H1 (cell line): ENCODE measurements at regions not wholly inside any gene's neighbourhood (a gene's known extent, or its start where the extent isn't known, plus 50 kb on each side); places are given as distances from the start of the nearest gene placed in this dataset.

Experiments used
- CTCF ChIA-PET: fragments of 300-600 bp; sonication (Branson Sonifier 250); formaldehyde crosslinking; loops from one replicate; lab custom pipeline; 2021; ENCODE audit not compliant: partially characterized antibody; lab: Charles Lee
- POLR2A ChIA-PET: fragments of 300-600 bp; sonication (Branson Sonifier 250); formaldehyde crosslinking; loops from one replicate; lab custom pipeline; 2021; ENCODE audit warnings: inconsistent platforms; ENCODE audit not compliant: partially characterized antibody; lab: Charles Lee
- DNase-seq, 2 experiments: peaks; one replicate each; pipeline versions ENCODE4 v3.0.0 to v3.0.0-alpha.2; 2010 to 2022; ENCODE audit warnings: low spot score in 2 of 2, low read depth in 1 of 2, mixed read lengths in 1 of 2
- FAIRE-seq: peaks from 2 replicates; lab custom pipeline; 2011; peaks lifted over from hg19 to GRCh38; lab: Jason Lieb, UNC
- H2AFZ ChIP-seq: 2 replicates; pipeline ENCODE4 v1.8.1; 2012; ENCODE audit warnings: low read length, inconsistent platforms
- H2AK5ac ChIP-seq: 2 replicates; pipeline ENCODE4 v1.6.1; 2013; ENCODE audit warnings: low read depth, low read length
- H2BK120ac ChIP-seq: replicated peaks from 2 replicates; pipeline ENCODE3; 2013; ENCODE audit warnings: low read depth, low read length, inconsistent platforms
- H2BK12ac ChIP-seq: 2 replicates; pipeline ENCODE4 v1.6.1; 2013; ENCODE audit warnings: low read depth, low read length
- H2BK15ac ChIP-seq: 2 replicates; pipeline ENCODE4 v1.6.1; 2013; ENCODE audit warnings: low read length
- H2BK20ac ChIP-seq: 2 replicates; pipeline ENCODE4 v1.6.1; 2013; ENCODE audit warnings: low read length
- H2BK5ac ChIP-seq: 2 replicates; pipeline ENCODE4 v1.6.1; 2013; ENCODE audit warnings: low read depth, low read length
- H3K14ac ChIP-seq: 2 replicates; pipeline ENCODE4 v1.6.1; 2013; ENCODE audit warnings: inconsistent platforms; ENCODE audit not compliant: insufficient read length
- H3K18ac ChIP-seq: 2 replicates; pipeline ENCODE4 v1.6.1; 2013; ENCODE audit warnings: low read length; ENCODE audit errors: extremely low read depth
- H3K23ac ChIP-seq: 2 replicates; pipeline ENCODE4 v1.6.1; 2013; ENCODE audit warnings: inconsistent platforms; ENCODE audit not compliant: insufficient read length
- H3K23me2 ChIP-seq: 2 replicates; pipeline ENCODE4 v1.6.1; 2013; ENCODE audit warnings: low read depth, low read length
- H3K27ac ChIP-seq: 2 replicates; pipeline ENCODE4 v1.6.1; 2011; ENCODE audit warnings: low read depth, low read length, inconsistent platforms
- H3K27me3 ChIP-seq, 4 experiments: replicated peaks in 1 of 4; 1 replicate in 1 of 4; 2 replicates in 3 of 4; pipeline versions ENCODE4 v1.6.1 to v1.8.1; 2011 to 2013; ENCODE audit warnings: low read length in 3 of 4, mild to moderate bottlenecking in 3 of 4, inconsistent platforms in 2 of 4, mixed read lengths in 2 of 4, moderate library complexity in 1 of 4; ENCODE audit not compliant: control insufficient read depth in 3 of 4, insufficient read depth in 3 of 4; ENCODE audit errors: extremely low read depth in 1 of 4
- H3K36me3 ChIP-seq, 4 experiments: 2 replicates each; pipeline versions ENCODE4 v1.6.1 to v1.8.1; 2011 to 2013; ENCODE audit warnings: mild to moderate bottlenecking in 4 of 4, low read length in 3 of 4, moderate library complexity in 2 of 4, control low read depth in 1 of 4, inconsistent platforms in 1 of 4; ENCODE audit not compliant: insufficient read depth in 4 of 4, control insufficient read depth in 2 of 4
- H3K4ac ChIP-seq: replicated peaks from 2 replicates; pipeline ENCODE3; 2013; ENCODE audit warnings: low read length, low read depth, mixed read lengths, inconsistent platforms; ENCODE audit not compliant: insufficient read length
- H3K4me1 ChIP-seq, 4 experiments: replicated peaks in 1 of 4; 1 replicate in 1 of 4; 2 replicates in 3 of 4; pipeline versions ENCODE4 v1.6.1 to v1.8.1; 2011 to 2013; ENCODE audit warnings: low read length in 3 of 4, inconsistent platforms in 2 of 4, mixed read lengths in 1 of 4; ENCODE audit not compliant: insufficient read depth in 4 of 4, control insufficient read depth in 3 of 4
- H3K4me2 ChIP-seq, 2 experiments: 2 replicates each; pipeline versions ENCODE4 v1.6.1 to v1.8.1; 2011 to 2013; ENCODE audit warnings: low read depth in 2 of 2, low read length in 2 of 2, control low read depth in 1 of 2, inconsistent platforms in 1 of 2, mild to moderate bottlenecking in 1 of 2; ENCODE audit not compliant: insufficient read depth in 1 of 2
- H3K4me3 ChIP-seq, 4 experiments: fragments of 200-600, 300-600 bp in 1 of 4; sonication (generic), shearing (Covaris generic), sonication (Bioruptor Twin) in 1 of 4; 2 replicates each; pipeline versions ENCODE4 v1.5.1 to v1.8.1; 2011 to 2016; ENCODE audit warnings: low read length in 4 of 4, low read depth in 3 of 4, control low read depth in 2 of 4, inconsistent platforms in 2 of 4, mild to moderate bottlenecking in 2 of 4, mixed read lengths in 1 of 4, moderate library complexity in 1 of 4; ENCODE audit not compliant: insufficient read depth in 2 of 4; ENCODE audit errors: extremely low read depth in 1 of 4
- H3K56ac ChIP-seq: replicated peaks from 2 replicates; pipeline ENCODE3; 2013; ENCODE audit warnings: low read depth, mild to moderate bottlenecking, mixed read lengths, low read length, inconsistent platforms; ENCODE audit not compliant: insufficient read length
- H3K79me1 ChIP-seq: 2 replicates; pipeline ENCODE4 v1.6.1; 2013; ENCODE audit warnings: low read depth, low read length, control low read depth
- H3K79me2 ChIP-seq, 2 experiments: 2 replicates each; pipeline versions ENCODE4 v1.6.1 to v1.8.1; 2012 to 2013; ENCODE audit warnings: low read length in 2 of 2, mild to moderate bottlenecking in 2 of 2, inconsistent platforms in 1 of 2; ENCODE audit not compliant: insufficient read depth in 2 of 2, control insufficient read depth in 1 of 2
- H3K9ac ChIP-seq, 4 experiments: replicated peaks in 1 of 4; 1 replicate in 1 of 4; 2 replicates in 3 of 4; pipeline versions ENCODE4 v1.6.1 to v1.8.1; 2011 to 2013; ENCODE audit warnings: low read depth in 3 of 4, low read length in 3 of 4, control low read depth in 2 of 4, mild to moderate bottlenecking in 2 of 4, moderate library complexity in 2 of 4, inconsistent platforms in 1 of 4; ENCODE audit errors: extremely low read depth in 1 of 4
- H3K9me3 ChIP-seq, 2 experiments: 2 replicates each; pipeline versions ENCODE4 v1.6.1 to v1.8.1; 2012 to 2013; ENCODE audit warnings: mild to moderate bottlenecking in 2 of 2, moderate library complexity in 2 of 2, control low read depth in 1 of 2, inconsistent platforms in 1 of 2, low read depth in 1 of 2, low read length in 1 of 2, mixed read lengths in 1 of 2; ENCODE audit not compliant: insufficient read depth in 2 of 2
- H4K20me1 ChIP-seq, 2 experiments: replicated peaks in 1 of 2; 2 replicates each; pipeline versions ENCODE3 to v1.8.1; 2011 to 2013; ENCODE audit warnings: inconsistent platforms in 2 of 2, low read length in 2 of 2, mild to moderate bottlenecking in 1 of 2; ENCODE audit not compliant: insufficient read depth in 2 of 2, control insufficient read depth in 1 of 2
- H4K5ac ChIP-seq: 2 replicates; pipeline ENCODE4 v1.6.1; 2013; ENCODE audit warnings: low read length, low read depth, mixed read lengths, inconsistent platforms; ENCODE audit not compliant: insufficient read length
- H4K8ac ChIP-seq: 2 replicates; pipeline ENCODE4 v1.8.0; 2013; ENCODE audit warnings: mild to moderate bottlenecking, moderate library complexity, low read length, inconsistent platforms; ENCODE audit not compliant: insufficient read depth; ENCODE audit errors: extremely low read depth
- H4K91ac ChIP-seq: replicated peaks from 2 replicates; pipeline ENCODE3; 2013; ENCODE audit warnings: low read length, mixed read lengths, inconsistent platforms; ENCODE audit not compliant: insufficient read length
- BRCA1 ChIP-seq: IDR thresholded peaks from 2 replicates; pipeline ENCODE4 v1.6.1; 2012; ENCODE audit warnings: low read depth, low read length, improper control_type of control experiment
- CTBP2 ChIP-seq: IDR thresholded peaks from 2 replicates; pipeline ENCODE4 v1.7.0; 2011; ENCODE audit warnings: borderline replicate concordance, mild to moderate bottlenecking, moderate library complexity, mixed read lengths, low read length; ENCODE audit not compliant: insufficient read depth, insufficient read length
- EZH2 ChIP-seq: fragments of 200-600 bp; sonication (generic); IDR thresholded peaks from 2 replicates; pipeline ENCODE4 v1.7.1; 2012; ENCODE audit warnings: low read depth, mild to moderate bottlenecking, moderate library complexity, low read length, inconsistent platforms; ENCODE audit not compliant: severe bottlenecking
- GABPA ChIP-seq: IDR thresholded peaks from 2 replicates; pipeline ENCODE4 v1.6.1; 2011; ENCODE audit warnings: mild to moderate bottlenecking, low read length, moderate library complexity, borderline replicate concordance; ENCODE audit not compliant: insufficient read depth
- HDAC6 ChIP-seq: IDR thresholded peaks from one replicate; pipeline ENCODE4 v1.7.1; 2012; ENCODE audit warnings: low read depth, mild to moderate bottlenecking, inconsistent platforms, low read length, moderate library complexity
- KDM4A ChIP-seq: IDR thresholded peaks from one replicate; pipeline ENCODE4 v1.7.1; 2012; ENCODE audit warnings: low read depth, mild to moderate bottlenecking, moderate library complexity, low read length, inconsistent platforms; ENCODE audit not compliant: severe bottlenecking
- MAX ChIP-seq: IDR thresholded peaks from 2 replicates; pipeline ENCODE4 v1.6.1; 2012; ENCODE audit warnings: inconsistent platforms
- SRF ChIP-seq: IDR thresholded peaks from 2 replicates; pipeline ENCODE4 v1.6.1; 2011; ENCODE audit warnings: mild to moderate bottlenecking, low read depth, low read length, moderate library complexity
- USF2 ChIP-seq: IDR thresholded peaks from 2 replicates; pipeline ENCODE4 v1.6.1; 2011; ENCODE audit warnings: low read length, improper control_type of control experiment
- WGBS, 2 experiments: shearing (Covaris generic) in 1 of 2; methylation state at CpG; one replicate each; pipeline versions ENCODE4 v1.1.6 to v1.1.7; 2013 to 2015; ENCODE audit warnings: low lambda C conversion rate in 2 of 2, mixed read lengths in 2 of 2, inconsistent platforms in 1 of 2, low coverage in 1 of 2, missing lambda C conversion rate in 1 of 2; ENCODE audit not compliant: insufficient replicate concordance in 2 of 2, insufficient coverage in 1 of 2, insufficient read length in 1 of 2; ENCODE audit errors: extremely low coverage in 1 of 2, missing lambda C conversion rate in 1 of 2; 5-methylcytosine and 5-hydroxymethylcytosine counted together

- FAIRE-seq = no peak
- no peak overlapping the region for H3K56ac ChIP-seq
Observed at GRCh38 chr2:22491442-22491841, 893.5 kb upstream of the KLHL29 start.

More at GRCh38 chr2:22491442-22491841, 893.5 kb upstream of the KLHL29 start:
- H4K8ac ChIP-seq = no peak overlapping the region
- no peak overlapping the region for H2AFZ ChIP-seq
- no peak overlapping the region for H2BK15ac ChIP-seq
- DNase-seq = no peak
- H3K18ac ChIP-seq = no peak overlapping the region
- no peak overlapping the region for H4K5ac ChIP-seq
- no peak overlapping the region for H3K4ac ChIP-seq
- H3K4me1 ChIP-seq = peaks cover 0 to 3% (median 0%) of the 10 kb centered on the region in 4 experiments; a peak in 1 of 7 replicates
- H2BK12ac ChIP-seq = no peak overlapping the region
- ChIA-PET CTCF (no interaction called here), POLR2A (no interaction called here)
- no peaks in the 10 kb centered on the region for H3K23me2 ChIP-seq
- no peaks in the 10 kb centered on the region for H3K79me1 ChIP-seq
- no peak overlapping the region for H2BK120ac ChIP-seq
- H3K9me3 ChIP-seq = no peaks in the 10 kb centered on the region; a peak in 1 of 4 replicates
- no peak overlapping the region for H3K4me3 ChIP-seq
- H2AK5ac ChIP-seq = no peak overlapping the region
- H3K27me3 ChIP-seq = peaks cover 0 to 2% (median 0%) of the 10 kb centered on the region in 4 experiments; a peak in 1 of 7 replicates
- no peak overlapping the region for H4K91ac ChIP-seq
- no peak overlapping the region for H3K4me2 ChIP-seq
- TF ChIP-seq MAX (no peak), HDAC6 (no peak), KDM4A (no peak), BRCA1 (no peak), CTBP2 (no peak), EZH2 (no peak), SRF (no peak), GABPA (no peak), USF2 (no peak)
- no peaks in the 10 kb centered on the region for H3K36me3 ChIP-seq
- H2BK5ac ChIP-seq = no peak overlapping the region
- H4K20me1 ChIP-seq = no peaks in the 10 kb centered on the region
- no peak overlapping the region for H3K14ac ChIP-seq
- H3K27ac ChIP-seq = no peak overlapping the region
- no peak overlapping the region for H2BK20ac ChIP-seq
- H3K23ac ChIP-seq = no peak overlapping the region
- no peaks in the 10 kb centered on the region for H3K79me2 ChIP-seq
- no peak overlapping the region for H3K9ac ChIP-seq
- WGBS, 2 experiments = 96% methylated on average over 5 of the region's 5 CpGs; no CpG with 5 or more reads in 1 of the 2 experiments
